ENCODE measurements at regions not wholly inside any gene's neighbourhood (a gene's known extent, or its start where the extent isn't known, plus 50 kb on each side); places are given as distances from the start of the nearest gene placed in this dataset.

GRCh38 chr10:78286668-78287067, 253.0 kb downstream of the RPS24 start:
- intact Hi-C loops (cut with DNase I) = loop anchor here in 1 of 4 donors (10.0 kb wide), 1 partner anchor 222 kb away; no protein-coding TSS in a partner anchor
- Histone ChIP-seq H3K9me3 (no peaks in the 10 kb centered on the region), H3K27me3 (no peaks in the 10 kb centered on the region), H3K4me3 (no peak overlapping the region), H3K27ac (no peak overlapping the region), H3K36me3 (no peaks in the 10 kb centered on the region), H3K4me1 (ENCODE audit: insufficient read depth) (no peaks in the 10 kb centered on the region)
- WGBS, 3 donors = 83 to 90% (median 90%) methylated on average over 9 of the region's 9 CpGs
- no peak for TF ChIP-seq POLR2A (IDR thresholded peaks at IDR 0.05)
- no peak for DNase-seq

- 92 to 97% (median 96%) methylated on average over 1 of the region's 1 CpG for WGBS, 3 donors
- no peaks in the 10 kb centered on the region for H3K36me3 ChIP-seq
- H3K4me3 ChIP-seq = no peak overlapping the region
- no peaks in the 10 kb centered on the region for H3K4me1 ChIP-seq (ENCODE audit: insufficient read depth)
- H3K27me3 ChIP-seq = no peaks in the 10 kb centered on the region
- no peak for DNase-seq
- TF ChIP-seq EP300 (IDR thresholded peaks at IDR 0.05) (no peak), POLR2A (IDR thresholded peaks at IDR 0.05) (no peak), CTCF (IDR thresholded peaks at IDR 0.05) (no peak)
- H3K9me3 ChIP-seq = no peaks in the 10 kb centered on the region
- H3K27ac ChIP-seq = no peak overlapping the region
- intact Hi-C loops (cut with DNase I) = loop anchor here in 1 of 4 donors (10.0 kb wide), 1 partner anchor 223 kb away; no protein-coding TSS in a partner anchor
Observed at GRCh38 chr10:78287618-78288017, 254.0 kb downstream of the RPS24 start.

- WGBS, 3 donors = 81 to 100% (median 84%) methylated on average over 2 to 3 of the region's 3 CpGs
- no peak for TF ChIP-seq POLR2A (IDR thresholded peaks at IDR 0.05)
- TF ChIP-seq CTCF (IDR thresholded peaks at IDR 0.05) = no peak
- no peak for TF ChIP-seq EP300 (IDR thresholded peaks at IDR 0.05)
- Histone ChIP-seq H3K4me3 (no peak overlapping the region), H3K36me3 (no peaks in the 10 kb centered on the region), H3K27ac (no peak overlapping the region), H3K9me3 (no peaks in the 10 kb centered on the region), H3K4me1 (ENCODE audit: insufficient read depth) (no peaks in the 10 kb centered on the region), H3K27me3 (no peaks in the 10 kb centered on the region)
- intact Hi-C loops (cut with DNase I) = loop anchor here in 1 of 4 donors (10.0 kb wide), 1 partner anchor 224 kb away; no protein-coding TSS in a partner anchor
- no peak for DNase-seq
Observed at GRCh38 chr10:78288663-78289062, 255.0 kb downstream of the RPS24 start.

DNA sequence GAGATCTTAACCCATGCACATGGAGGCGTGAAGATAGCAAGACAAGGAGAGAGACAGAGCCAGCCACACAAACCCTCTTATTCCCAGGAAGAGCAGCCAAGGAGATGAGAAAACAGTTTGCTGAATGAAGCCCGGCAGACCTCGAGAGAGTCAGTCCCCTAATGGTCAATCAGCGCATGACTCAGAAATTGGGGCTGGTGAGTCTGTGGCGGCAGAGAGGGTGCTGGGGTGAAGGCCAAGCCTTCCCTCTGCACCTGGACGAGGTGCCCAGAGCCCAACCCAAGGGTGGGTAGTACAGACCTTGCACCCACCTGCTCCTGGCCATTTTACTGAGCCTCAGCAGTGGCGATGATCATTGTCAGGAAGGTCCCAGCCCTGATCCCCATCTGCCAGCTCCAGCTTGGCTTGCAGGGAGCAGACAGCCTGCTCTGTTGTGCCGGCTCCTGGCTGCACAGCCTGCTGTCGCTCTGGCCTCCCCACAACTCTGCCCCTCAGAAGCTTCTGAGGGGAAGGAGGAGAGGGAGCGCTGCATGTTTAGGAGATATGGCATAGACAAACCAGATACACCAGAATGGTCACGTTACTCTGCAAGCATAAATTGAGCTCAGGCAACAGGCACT, 256.6 kb downstream of the RPS24 start:
- 74 to 87% (median 83%) methylated on average over 11 of the region's 11 CpGs for WGBS, 3 donors
- Histone ChIP-seq H3K36me3 (no peaks in the 10 kb centered on the region), H3K27ac (no peak overlapping the region), H3K27me3 (no peaks in the 10 kb centered on the region), H3K9me3 (no peaks in the 10 kb centered on the region), H3K4me1 (ENCODE audit: insufficient read depth) (no peaks in the 10 kb centered on the region), H3K4me3 (no peak overlapping the region)
- no peak for DNase-seq
- no peak for TF ChIP-seq CTCF (IDR thresholded peaks at IDR 0.05)
- TF ChIP-seq EP300 (IDR thresholded peaks at IDR 0.05) = no peak
- TF ChIP-seq POLR2A (IDR thresholded peaks at IDR 0.05) = no peak
- intact Hi-C loops (cut with DNase I) = no loop called here

DNA sequence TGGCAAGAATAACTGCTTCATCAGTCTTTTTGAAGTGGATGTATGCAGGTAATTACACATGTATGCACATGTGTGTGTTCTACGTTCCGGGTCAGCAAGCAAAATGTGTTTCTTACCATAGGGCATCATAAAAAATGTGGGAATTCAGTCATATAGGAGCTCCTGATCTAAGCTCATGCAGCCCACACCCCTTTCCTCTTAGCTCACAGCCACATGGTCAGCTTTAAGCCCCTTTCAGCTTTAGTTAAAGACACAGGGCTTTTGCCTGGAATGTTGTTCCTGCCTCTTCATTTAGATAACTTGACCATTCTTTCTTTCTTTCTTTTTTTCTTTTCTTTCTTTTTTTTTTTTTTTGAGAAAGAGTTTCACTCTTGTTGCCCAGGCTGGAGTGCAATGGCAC, 258.1 kb downstream of the RPS24 start:
- Histone ChIP-seq H3K9me3 (no peaks in the 10 kb centered on the region), H3K4me3 (no peak overlapping the region), H3K4me1 (ENCODE audit: insufficient read depth) (no peaks in the 10 kb centered on the region), H3K27me3 (no peaks in the 10 kb centered on the region), H3K36me3 (no peaks in the 10 kb centered on the region), H3K27ac (no peak overlapping the region)
- intact Hi-C loops (cut with DNase I) = no loop called here
- TF ChIP-seq EP300 (IDR thresholded peaks at IDR 0.05) (no peak), POLR2A (IDR thresholded peaks at IDR 0.05) (no peak), CTCF (IDR thresholded peaks at IDR 0.05) (no peak)
- WGBS, 3 donors = 93 to 95% (median 95%) methylated on average over 2 of the region's 2 CpGs
- no peak for DNase-seq
